WTC11 (cell line): ENCODE measurements at regions not wholly inside any gene's neighbourhood (a gene's known extent, or its start where the extent isn't known, plus 50 kb on each side); places are given as distances from the start of the nearest gene placed in this dataset.

ENCODE experiments used
- CDX4 ChIP-seq: fragments of 250-450 bp; sonication (Bioruptor Pico); IDR thresholded peaks from 2 replicates; pipeline ENCODE4 v1.9.0; 2021; ENCODE audit warnings: moderate library complexity, mild to moderate bottlenecking, inconsistent platforms, borderline replicate concordance
- CTCF ChIP-seq: fragments of 200-600 bp; IDR thresholded peaks from 2 replicates; pipeline ENCODE4 v1.8.0; 2022; ENCODE audit warnings: antibody characterized with exemption
- FOXP1 ChIP-seq: sonication (generic); formaldehyde crosslinking; IDR thresholded peaks from 2 replicates; pipeline ENCODE4 v1.8.0; 2022; ENCODE audit warnings: missing genetic modification reagents, mild to moderate bottlenecking, moderate library complexity, borderline replicate concordance
- JUN ChIP-seq: sonication (generic); formaldehyde crosslinking; IDR thresholded peaks from 2 replicates; pipeline ENCODE4 v1.8.0; 2023; ENCODE audit warnings: mild to moderate bottlenecking, missing genetic modification reagents
- RORB ChIP-seq: fragments of 250-450 bp; sonication (Bioruptor Pico); IDR thresholded peaks from 2 replicates; pipeline ENCODE4 v1.9.0; 2021; ENCODE audit warnings: mild to moderate bottlenecking
- ZNF416 ChIP-seq: fragments of 250-450 bp; sonication (Bioruptor Pico); IDR thresholded peaks from 2 replicates; pipeline ENCODE4 v1.9.0; 2021; ENCODE audit warnings: mild to moderate bottlenecking, inconsistent platforms
- TF ChIP-seq, protein P1 (sequence below): sonication (generic); formaldehyde crosslinking; IDR thresholded peaks from 2 replicates; pipeline ENCODE4 v1.8.0; 2022; ENCODE audit warnings: mild to moderate bottlenecking, missing genetic modification reagents
- TF ChIP-seq, protein P2 (sequence below): sonication (generic); formaldehyde crosslinking; IDR thresholded peaks from 2 replicates; pipeline ENCODE4 v1.8.1; 2022; ENCODE audit warnings: low read depth, mild to moderate bottlenecking, moderate library complexity, missing genetic modification reagents, borderline replicate concordance
- TF ChIP-seq, protein P3 (sequence below): sonication (generic); formaldehyde crosslinking; conservative IDR thresholded peaks from 2 replicates; pipeline ENCODE4 v1.8.1; 2022; ENCODE audit warnings: mild to moderate bottlenecking, missing genetic modification reagents

- TF ChIP-seq FOXP1 (no peak), JUN (CRISPR knock-in tag) (no peak), ZNF416 (CRISPR knock-in tag) (no peak), CDX4 (no peak), CTCF (no peak), RORB (CRISPR knock-in tag) (no peak)
- TF ChIP-seq, protein P1, sequence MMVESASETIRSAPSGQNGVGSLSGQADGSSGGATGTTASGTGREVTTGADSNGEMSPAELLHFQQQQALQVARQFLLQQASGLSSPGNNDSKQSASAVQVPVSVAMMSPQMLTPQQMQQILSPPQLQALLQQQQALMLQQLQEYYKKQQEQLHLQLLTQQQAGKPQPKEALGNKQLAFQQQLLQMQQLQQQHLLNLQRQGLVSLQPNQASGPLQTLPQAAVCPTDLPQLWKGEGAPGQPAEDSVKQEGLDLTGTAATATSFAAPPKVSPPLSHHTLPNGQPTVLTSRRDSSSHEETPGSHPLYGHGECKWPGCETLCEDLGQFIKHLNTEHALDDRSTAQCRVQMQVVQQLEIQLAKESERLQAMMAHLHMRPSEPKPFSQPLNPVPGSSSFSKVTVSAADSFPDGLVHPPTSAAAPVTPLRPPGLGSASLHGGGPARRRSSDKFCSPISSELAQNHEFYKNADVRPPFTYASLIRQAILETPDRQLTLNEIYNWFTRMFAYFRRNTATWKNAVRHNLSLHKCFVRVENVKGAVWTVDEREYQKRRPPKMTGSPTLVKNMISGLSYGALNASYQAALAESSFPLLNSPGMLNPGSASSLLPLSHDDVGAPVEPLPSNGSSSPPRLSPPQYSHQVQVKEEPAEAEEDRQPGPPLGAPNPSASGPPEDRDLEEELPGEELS (CRISPR knock-in tag) = no peak
- TF ChIP-seq, protein P2, sequence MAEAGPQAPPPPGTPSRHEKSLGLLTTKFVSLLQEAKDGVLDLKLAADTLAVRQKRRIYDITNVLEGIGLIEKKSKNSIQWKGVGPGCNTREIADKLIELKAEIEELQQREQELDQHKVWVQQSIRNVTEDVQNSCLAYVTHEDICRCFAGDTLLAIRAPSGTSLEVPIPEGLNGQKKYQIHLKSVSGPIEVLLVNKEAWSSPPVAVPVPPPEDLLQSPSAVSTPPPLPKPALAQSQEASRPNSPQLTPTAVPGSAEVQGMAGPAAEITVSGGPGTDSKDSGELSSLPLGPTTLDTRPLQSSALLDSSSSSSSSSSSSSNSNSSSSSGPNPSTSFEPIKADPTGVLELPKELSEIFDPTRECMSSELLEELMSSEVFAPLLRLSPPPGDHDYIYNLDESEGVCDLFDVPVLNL (CRISPR knock-in tag) = no peak
- TF ChIP-seq, protein P3, sequence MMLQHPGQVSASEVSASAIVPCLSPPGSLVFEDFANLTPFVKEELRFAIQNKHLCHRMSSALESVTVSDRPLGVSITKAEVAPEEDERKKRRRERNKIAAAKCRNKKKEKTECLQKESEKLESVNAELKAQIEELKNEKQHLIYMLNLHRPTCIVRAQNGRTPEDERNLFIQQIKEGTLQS (CRISPR knock-in tag) = no peak
These were observed 280.0 kb downstream of the LRIG3 start for GRCh38 chr12:58640314-58640713.
